GM21717 (cell line): ENCODE measurements at regions not wholly inside any gene's neighbourhood (a gene's known extent, or its start where the extent isn't known, plus 50 kb on each side); places are given as distances from the start of the nearest gene placed in this dataset.

Source experiments
- ATAC-seq: cut with Tn5 transposase; IDR thresholded peaks from one replicate; pipeline ENCODE4 v1.9.1; 2021; ENCODE audit warnings: mild to moderate bottlenecking, moderate library complexity; ENCODE audit not compliant: unreplicated experiment

- no peak for ATAC-seq
These were observed 146.2 kb upstream of the SEMA6D start for GRCh38 chr15:47570881-47571640.

DNA sequence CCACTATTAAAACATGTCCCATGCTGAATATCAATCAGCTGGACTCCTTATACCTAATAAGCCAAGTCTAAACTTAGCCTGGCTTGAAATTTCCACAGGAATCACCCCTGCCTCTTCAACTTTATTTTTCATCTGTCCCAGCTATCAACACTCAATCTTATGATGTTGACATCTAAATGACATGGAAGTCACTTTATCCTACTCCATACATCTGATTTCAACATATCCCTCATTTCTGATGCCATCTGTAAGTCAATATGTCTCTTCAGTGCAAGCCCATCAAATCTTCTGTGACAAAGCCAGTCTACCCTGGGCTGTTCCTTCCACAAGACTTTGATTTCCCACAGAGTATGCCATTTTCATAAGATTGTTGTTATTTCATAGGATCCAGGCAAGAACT, 143.6 kb upstream of the SEMA6D start:
- no peak for ATAC-seq

- no peak for ATAC-seq
These were observed 140.3 kb upstream of the SEMA6D start for GRCh38 chr15:47577000-47577399.

GRCh38 chr15:47577461-47577860, 139.8 kb upstream of the SEMA6D start:
- ATAC-seq: no peak

- ATAC-seq: no peak
These were observed 135.1 kb upstream of the SEMA6D start for GRCh38 chr15:47582233-47582632.

DNA sequence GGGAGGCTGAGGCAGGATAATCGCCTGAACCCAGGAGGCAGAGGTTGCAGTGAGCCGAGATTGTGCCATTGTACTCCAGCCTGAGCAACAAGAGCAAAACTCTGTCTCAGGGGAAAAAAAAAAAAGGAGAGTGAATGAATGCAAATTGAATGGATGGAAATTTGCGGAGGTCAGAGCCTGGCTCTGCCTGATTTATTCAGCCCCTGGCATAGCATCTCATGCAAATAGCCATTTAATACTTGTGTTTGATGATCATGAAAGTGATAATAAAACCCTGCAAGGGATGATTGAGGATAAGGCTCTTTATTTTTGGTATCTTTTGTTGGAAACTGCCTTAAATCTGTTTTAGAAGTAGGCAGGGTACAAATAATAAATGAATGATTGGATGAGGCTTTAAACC, 133.0 kb upstream of the SEMA6D start:
- no peak for ATAC-seq

- ATAC-seq: no peak
These were observed 130.6 kb upstream of the SEMA6D start for GRCh38 chr15:47586653-47587224.

GRCh38 chr15:47587940-47588802, 129.1 kb upstream of the SEMA6D start:
- ATAC-seq: no peak

DNA sequence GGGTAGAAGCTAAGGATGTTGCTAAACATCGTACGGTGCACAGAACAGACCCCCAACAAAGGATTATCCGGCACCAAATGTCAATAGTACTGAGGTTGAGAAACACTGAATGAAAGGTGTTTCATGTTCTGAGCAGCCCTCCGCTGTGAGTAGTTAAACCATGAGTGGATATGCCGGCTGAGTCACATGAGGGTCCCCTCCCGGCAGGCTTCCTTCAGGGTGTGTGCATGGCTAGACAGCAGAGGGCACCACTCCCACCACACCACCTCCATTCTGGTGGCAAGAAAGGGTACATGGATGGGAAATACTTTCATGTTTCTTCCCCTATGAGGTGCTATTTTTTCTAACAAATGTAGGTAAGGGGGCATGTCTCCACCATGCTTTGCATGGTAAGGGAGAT, 128.3 kb upstream of the SEMA6D start:
- ATAC-seq: no peak

- no peak for ATAC-seq
These were observed 118.3 kb upstream of the SEMA6D start for GRCh38 chr15:47598996-47599395.

DNA sequence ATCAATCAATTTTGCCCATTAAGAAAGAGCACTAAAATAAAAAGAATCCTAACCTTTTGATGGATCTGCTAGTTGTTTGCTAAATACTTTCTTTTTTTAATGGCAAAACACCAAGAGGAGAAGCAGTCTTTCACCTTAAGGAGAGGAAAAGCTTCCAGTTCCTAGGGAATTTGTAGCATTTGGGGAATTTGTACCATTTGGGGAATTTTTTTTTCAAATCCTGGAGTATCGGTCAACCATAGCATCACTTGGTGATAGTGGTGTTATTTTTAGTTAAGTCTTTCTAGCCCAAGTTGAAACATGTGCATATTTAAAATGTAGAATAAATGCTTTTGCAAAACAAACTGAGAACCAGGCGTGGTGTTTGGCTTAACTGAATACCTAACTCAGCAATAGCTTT, 117.5 kb upstream of the SEMA6D start:
- no peak for ATAC-seq

DNA sequence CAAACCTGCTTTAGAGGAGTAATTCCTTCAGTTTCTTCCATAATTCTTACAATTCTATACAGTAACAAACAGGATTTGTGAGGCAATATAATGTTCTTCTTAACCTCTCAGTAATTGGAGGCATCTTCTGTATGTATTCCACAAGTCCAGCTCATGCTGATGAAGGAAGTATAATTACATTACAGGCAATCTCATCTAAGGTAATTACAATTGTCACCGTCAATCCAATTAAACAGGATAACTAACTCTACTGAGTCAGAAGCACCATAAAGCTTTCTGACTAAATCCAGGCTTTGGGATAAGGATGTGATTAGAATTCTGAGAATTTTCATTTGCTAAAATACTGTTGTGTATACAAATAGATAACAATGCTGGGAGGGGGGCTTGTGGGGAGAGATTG, 115.2 kb upstream of the SEMA6D start:
- ATAC-seq: no peak

DNA sequence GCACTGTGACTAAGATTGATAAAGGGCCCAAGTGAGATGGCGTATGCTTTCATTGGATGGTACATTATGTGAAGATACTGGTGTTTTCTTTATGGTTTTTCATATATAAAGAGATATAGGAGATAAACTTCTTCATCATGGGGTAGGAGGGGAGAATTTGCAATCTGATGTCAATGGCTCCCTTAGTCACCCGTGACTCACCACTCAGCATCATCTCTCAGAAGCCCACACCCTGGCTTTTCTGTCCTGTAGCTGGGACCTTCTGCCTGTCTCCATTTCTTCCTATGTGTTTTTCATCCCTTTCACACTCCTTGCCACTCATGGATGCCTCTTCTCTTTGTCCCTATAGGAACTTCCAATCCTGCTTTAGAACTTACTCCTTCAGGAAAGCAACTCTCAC, 114.3 kb upstream of the SEMA6D start:
- no peak for ATAC-seq

- ATAC-seq: no peak
These were observed 109.6 kb upstream of the SEMA6D start for GRCh38 chr15:47607695-47608094.

GRCh38 chr15:47609693-47610092, 107.6 kb upstream of the SEMA6D start:
- no peak for ATAC-seq

- ATAC-seq: no peak
These were observed 106.6 kb upstream of the SEMA6D start for GRCh38 chr15:47610736-47611135.

- ATAC-seq: no peak
These were observed 102.8 kb upstream of the SEMA6D start for GRCh38 chr15:47614360-47615011.

GRCh38 chr15:47616876-47617275, 100.4 kb upstream of the SEMA6D start:
- ATAC-seq: no peak

DNA sequence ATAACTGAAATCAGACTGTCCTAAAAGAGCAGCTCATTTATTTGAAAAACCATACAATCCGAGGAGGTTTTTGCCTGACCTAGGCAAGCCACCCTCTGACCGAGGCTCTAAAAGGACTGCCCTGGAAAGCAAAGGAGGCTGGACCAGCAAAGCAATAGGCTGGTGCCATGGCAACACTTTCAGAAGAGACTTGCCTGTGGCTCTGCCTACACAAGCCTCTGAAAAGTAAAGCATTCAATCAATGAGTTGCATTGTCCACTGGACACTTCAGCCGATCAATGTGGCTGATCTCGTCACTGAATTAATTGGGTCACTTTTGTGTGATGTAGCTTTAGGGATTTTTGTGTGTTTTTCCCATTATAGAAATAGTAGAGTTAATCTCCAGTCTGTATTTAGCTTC, 99.1 kb upstream of the SEMA6D start:
- no peak for ATAC-seq

DNA sequence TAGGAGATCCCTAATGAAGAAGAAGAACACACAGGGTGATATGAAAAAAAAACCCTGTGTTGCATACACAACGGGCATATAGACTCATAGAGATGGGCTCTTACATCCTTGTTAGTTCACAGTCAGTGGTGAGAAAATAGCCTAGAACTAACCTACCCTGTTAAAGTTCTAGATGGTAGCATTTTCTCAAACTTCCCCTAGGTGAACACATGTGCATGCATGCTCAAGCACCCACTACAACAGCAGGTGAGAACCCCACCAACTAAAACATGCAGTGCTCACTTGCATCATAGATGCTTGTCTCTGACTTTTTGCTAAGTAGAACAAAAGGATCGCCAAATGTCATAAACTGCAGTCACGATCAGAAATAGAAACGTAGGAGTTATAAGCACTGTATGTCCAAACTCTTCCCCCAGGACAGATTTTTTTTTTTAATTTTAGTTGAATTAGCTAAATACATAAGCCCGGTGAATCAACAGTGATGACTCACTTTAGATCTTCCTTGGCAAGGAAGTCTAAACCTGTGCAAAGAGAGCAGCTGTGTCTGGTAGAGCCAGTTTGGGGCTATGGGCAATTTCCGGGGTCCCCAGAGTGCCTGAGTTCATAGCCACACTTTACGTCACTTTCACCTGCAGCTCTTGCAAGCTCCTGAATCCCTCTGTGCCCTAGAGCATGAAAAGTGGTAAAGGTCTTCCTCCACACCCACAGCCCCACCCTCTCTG, 96.2 kb upstream of the SEMA6D start:
- no peak for ATAC-seq

- ATAC-seq: no peak
These were observed 95.2 kb upstream of the SEMA6D start for GRCh38 chr15:47622055-47622454.
